Stimulated activated CD4-positive, alpha-beta T cell treated with anti-CD3 and anti-CD28 coated beads, Interleukin-1b, Interleukin-23, amount 100 ng/mL, for 48 hours (primary cell): ENCODE measurements at regions not wholly inside any gene's neighbourhood (a gene's known extent, or its start where the extent isn't known, plus 50 kb on each side); places are given as distances from the start of the nearest gene placed in this dataset.
"Not testable (repeated sequence)": the region's sequence is repeated elsewhere in the genome, so short reads cannot be mapped to it uniquely, and the experiment has no call there.

Source experiments
- DNase-seq: peaks from one replicate; pipeline ENCODE4 v3.0.0-alpha.2; 2020

GRCh38 chr6:142016666-142017065 lies 116.1 kb upstream of the GJE1 start:
- not testable (repeated sequence) for DNase-seq

GRCh38 chr6:142015463-142015862 lies 117.3 kb upstream of the GJE1 start:
- not testable (repeated sequence) for DNase-seq

GRCh38 chr6:142015011-142015410 lies 117.7 kb upstream of the GJE1 start:
- DNase-seq, result no peak

DNA sequence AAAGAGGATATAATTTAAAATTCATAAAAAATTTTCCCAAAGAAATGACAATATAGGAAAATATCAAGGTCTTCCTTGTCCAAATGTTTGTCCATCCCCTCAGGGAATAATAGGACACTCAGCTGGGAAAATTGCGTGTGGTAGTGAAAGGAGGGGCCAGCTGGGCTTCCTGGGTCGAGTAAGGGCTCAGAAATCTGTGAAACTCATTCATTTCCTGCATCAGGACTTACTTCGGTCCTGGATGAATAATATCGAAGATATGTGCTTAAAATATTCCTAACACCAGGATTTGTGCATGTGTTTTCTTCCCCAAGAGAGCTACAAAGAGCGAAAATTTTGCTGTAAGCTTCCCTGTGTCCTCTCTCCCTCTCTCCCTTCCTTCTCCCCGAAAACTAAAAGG lies 118.2 kb upstream of the GJE1 start:
- DNase-seq, result no peak

DNA sequence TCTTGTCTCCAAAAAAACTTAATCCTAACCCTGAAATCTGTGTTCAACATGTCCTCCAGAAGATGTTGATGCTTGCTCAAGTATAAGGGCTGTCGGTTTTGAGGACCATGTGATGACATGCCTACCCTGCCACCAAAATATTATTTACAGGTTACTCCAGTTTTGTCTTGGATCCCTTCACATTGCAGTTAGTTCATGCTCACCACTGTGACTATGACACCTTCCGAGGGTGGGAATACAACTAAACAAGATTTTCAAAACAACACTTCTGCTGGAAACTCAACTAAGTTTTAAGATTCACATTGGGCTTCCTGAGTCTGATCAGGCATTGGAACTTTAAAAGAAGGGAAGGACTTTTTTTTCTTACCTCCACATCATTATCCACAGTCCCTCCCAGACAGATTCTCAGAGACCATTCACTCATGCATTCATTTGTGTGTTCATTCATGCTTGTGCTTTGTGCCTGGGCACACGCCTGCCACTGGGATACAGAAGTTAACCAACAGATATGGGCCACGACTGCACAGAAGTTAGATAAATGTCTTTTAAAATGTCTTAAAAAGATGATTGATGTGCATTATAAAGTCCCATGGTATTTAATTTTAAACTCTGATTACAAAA lies 118.7 kb upstream of the GJE1 start:
- no peak for DNase-seq

GRCh38 chr6:142013287-142013686 lies 119.4 kb upstream of the GJE1 start:
- no peak for DNase-seq

DNA sequence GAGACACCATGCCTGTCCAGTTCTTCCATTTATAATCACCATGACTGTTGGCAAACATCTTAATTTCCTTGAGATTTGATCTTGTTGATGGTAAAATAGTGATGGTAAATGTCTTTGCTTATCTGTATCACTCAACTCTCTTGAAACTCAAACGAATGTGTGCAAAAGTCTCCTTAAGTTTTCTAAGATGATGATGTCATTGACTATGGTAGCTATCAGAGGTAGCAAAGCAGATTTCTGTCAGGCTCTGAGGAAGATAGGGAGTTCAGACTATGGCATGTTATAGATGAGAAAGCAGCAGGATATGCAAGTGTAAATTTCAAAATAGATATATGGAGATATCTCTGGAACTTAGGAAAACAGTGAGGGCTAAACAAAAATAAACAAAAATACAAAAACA lies 121.0 kb upstream of the GJE1 start:
- DNase-seq, result no peak

DNA sequence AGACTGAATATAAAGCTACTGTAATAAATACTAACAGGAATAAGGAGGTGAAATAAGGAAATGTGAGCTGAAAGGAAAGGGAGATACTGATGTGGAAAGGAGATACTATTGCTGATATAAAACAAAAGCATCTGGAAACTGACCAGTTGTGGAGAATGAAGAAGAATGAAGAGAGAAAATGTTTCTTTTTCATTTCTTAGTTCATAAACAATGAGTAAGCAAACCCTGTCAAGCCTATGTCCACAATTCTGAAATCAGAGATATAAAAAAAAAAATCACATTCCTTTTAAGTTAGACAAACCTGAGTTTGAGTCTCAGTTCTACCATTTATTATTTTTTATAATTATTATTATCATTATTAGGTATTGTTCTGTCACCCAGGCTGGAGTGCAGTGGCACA lies 121.6 kb upstream of the GJE1 start:
- DNase-seq, result no peak

- no peak for DNase-seq
These were observed 123.1 kb upstream of the GJE1 start for GRCh38 chr6:142009647-142010046.

DNA sequence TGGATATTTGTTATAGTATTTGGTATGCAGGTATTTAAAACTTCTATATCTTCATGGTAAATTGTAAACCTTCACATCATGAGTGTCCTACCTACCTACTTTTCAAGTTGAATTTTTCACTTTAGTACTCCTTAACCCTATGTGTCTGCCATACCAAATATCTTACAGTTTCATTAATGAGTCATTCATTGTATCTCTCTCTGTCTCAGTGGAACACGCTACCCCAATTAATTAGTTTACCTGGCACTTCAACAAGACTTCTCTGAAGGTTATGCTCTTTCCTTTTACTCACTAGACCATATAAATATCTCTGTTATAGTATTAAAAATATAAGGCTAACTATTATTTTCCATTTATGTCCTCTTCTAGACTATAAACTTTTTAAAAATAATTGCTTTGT lies 123.9 kb upstream of the GJE1 start:
- no peak for DNase-seq

DNA sequence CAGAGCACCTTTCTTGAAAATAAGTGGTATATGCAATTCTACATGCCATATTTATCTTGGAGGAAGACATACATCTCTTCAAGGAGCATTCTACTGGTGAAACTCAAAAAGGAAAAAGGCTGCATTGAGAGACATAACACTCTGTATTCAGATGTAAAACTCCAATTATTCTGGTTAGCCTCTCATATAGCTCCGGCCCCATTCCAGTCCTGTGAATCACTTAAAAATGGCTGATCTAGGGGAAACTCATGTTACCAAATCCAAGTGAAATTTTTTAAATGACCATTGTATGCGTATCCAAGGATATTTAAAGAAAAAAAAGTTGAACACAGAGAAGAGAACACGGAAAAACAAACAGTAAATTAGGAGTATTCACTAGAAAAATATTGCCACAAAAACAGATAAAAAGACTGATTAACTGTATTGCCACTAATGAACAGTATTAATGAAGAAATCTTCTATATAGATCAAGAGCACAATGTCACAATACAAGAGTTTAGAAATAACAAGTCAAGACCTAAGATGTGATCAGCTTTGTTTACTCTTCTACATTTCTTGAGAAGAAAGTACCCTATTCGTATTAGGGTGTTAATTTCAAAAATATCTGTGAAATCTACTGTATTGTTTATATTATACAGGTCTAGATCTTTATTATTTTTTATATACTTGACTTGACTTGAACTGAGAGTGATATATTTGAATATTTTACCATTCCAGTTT lies 124.5 kb upstream of the GJE1 start:
- DNase-seq, result no peak

GRCh38 chr6:142005021-142005420 lies 127.7 kb upstream of the GJE1 start:
- DNase-seq, result no peak

- DNase-seq, result no peak
These were observed 129.8 kb upstream of the GJE1 start for GRCh38 chr6:142002825-142003405.

DNA sequence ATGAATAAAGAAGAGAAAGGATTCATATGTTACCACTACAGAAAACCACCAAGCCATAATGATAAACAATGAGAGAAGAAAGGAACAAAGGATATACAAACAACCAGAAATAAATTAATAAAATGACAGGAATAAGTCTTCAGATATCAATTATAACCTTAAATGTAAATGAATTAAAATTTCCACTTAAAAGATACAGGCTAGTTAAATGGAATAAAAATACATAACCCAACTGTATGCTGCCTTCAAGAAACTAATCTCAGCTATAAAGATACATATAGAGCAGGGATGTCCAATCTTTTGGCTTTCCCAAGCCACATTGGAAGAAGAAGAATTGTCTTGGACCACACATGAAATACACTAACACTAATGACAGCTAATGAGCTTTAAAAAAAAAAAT lies 135.9 kb upstream of the GJE1 start:
- no peak for DNase-seq

DNA sequence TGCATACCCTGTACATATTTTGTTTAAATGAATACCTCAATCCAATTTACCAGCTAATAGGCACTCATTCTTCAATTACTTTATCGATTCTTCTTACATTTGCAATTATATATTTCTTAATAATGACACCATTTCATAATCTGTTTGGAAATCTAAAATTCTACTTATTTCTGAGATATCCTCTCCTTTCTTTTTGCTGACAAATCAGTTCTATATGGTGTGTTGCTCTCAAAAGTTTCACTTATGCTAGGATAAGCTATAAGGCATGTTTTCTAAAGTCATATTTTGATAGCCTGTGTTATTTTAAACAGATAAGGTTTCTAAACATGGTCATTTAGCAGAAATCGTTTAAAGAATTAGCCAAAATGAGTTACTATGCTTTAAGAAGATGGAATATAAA lies 140.6 kb upstream of the GJE1 start:
- no peak for DNase-seq

GRCh38 chr6:141990840-141991239 lies 141.9 kb upstream of the GJE1 start:
- no peak for DNase-seq

DNA sequence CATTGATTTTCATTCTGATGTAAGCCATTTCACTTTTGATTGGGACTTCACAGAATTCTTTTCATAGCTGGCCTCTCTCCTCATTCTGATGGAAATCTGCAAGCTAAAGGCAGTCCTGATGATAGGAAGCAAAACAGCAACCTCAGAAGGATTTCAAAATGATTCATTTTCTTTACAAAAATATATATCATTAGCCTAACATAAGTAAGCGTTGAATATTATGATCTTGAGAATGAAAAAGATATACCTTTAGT lies 143.1 kb upstream of the GJE1 start:
- DNase-seq, result no peak

DNA sequence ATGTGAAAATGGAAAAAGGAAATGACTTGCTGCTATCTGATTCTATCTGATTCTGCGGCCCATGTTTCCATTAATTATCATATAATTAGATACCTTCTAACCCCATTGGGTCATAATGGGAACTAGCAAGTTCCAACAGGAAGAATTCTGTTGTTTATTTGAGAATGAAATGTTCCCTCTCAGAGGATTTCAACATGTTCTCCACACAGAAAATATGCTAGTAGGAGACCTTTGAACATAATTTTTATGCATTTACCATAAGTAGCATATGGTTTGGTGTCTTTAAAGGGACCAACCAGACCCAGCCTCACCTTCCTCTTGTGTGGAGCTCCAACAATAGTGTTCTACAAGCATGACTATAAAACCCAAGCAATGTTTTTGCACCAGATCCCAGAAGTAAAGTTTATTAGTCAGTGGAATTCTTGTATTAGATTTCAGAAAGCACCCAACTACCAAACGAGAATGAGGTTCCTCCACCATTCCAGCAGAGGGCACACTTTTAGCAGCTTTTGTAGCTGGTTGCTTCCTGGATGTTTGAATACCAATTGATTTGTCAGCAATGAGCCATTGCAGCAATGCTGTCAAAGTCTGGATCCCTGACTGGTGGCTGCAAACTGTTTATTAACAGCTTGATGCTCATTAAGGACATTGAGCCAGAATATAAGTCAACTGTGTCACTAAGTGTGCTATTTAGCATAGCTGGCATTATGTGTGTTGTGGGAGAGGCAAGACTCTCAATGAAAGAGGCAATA lies 143.6 kb upstream of the GJE1 start:
- peak; percentile 17 for DNase-seq

- DNase-seq, result no peak
These were observed 144.4 kb upstream of the GJE1 start for GRCh38 chr6:141988327-141988726.

GRCh38 chr6:141986457-141986856 lies 146.3 kb upstream of the GJE1 start:
- DNase-seq, result no peak

- no peak for DNase-seq
These were observed 151.5 kb upstream of the GJE1 start for GRCh38 chr6:141981190-141981589.

DNA sequence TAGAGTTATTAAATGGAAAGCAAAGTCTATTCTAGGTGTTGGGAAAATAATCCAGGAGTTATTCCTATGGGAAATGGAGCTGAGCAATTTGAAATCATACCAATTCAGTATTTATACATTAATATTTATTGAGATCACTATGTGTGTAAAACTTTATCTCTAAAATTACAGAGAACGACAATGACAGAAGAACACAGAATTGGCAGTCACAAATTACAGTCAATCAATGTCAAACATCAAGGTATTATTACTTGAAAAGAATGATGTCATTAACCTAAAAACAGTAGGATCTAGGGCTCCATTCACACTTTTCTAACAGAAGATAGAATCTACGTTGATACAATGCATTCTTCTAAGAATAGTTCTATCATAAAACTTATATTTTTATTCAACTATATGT lies 154.9 kb upstream of the GJE1 start:
- no peak for DNase-seq

DNA sequence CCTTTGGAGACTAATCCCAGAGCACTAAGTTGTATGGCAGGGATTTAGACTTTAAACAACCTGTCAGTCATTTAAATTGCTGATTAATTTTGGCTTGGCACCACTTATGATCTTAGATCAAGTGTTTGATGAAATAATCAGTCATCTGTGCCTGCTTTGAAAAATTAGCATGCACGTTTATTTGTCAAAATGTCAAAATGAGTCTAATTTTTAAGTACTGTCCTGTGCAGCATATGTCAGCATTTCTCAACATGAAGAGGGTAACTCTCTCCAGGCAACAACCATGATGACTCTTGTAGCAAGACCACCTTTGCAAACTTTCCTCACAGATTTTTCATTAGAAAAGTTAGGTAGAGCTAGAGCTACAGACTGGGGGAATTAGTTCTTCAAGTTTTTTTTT lies 155.7 kb upstream of the GJE1 start:
- no peak for DNase-seq

GRCh38 chr6:141969768-141970415 lies 162.8 kb upstream of the GJE1 start:
- DNase-seq, result not testable (repeated sequence)
